IMR-90 (cell line): ENCODE measurements at regions not wholly inside any gene's neighbourhood (a gene's known extent, or its start where the extent isn't known, plus 50 kb on each side); places are given as distances from the start of the nearest gene placed in this dataset.

Source experiments
- ATAC-seq: fragments of 200-7000 bp; cut with Tn5 transposase; 2 replicates; pipeline ENCODE4 v1.9.1; 2020; ENCODE audit warnings: low read depth, mild to moderate bottlenecking, moderate library complexity
- BruUV-seq: library from RNA; stranded (reverse); fragments of 400-500 nt; replicated peaks from 2 replicates; lab custom pipeline; 2021; lab: Mats Ljungman, UMichigan
- CTCF ChIA-PET: fragments of 300-600 bp; formaldehyde crosslinking; extraction: SDS; loops from one replicate; lab custom pipeline; 2021; ENCODE audit warnings: antibody characterized with exemption; lab: Yijun Ruan, JAX
- POLR2A ChIA-PET: fragments of 300-600 bp; sonication (Branson Sonifier 250); formaldehyde crosslinking; loops from one replicate; lab custom pipeline; 2022; ENCODE audit warnings: antibody characterized with exemption; ENCODE audit not compliant: unreplicated experiment; lab: Charles Lee
- DNase-seq: peaks from one replicate; pipeline ENCODE4 v3.0.0; 2013
- H2AFZ ChIP-seq: replicated peaks from 2 replicates; pipeline ENCODE3; 2013; ENCODE audit warnings: low read length, mild to moderate bottlenecking; ENCODE audit not compliant: poor library complexity
- H2AK5ac ChIP-seq: 2 replicates; pipeline ENCODE4 v1.6.1; 2013; ENCODE audit warnings: low read depth, low read length, inconsistent platforms
- H2AK9ac ChIP-seq: replicated peaks from 2 replicates; pipeline ENCODE3; 2013; ENCODE audit warnings: mild to moderate bottlenecking, low read depth, low read length, moderate library complexity; ENCODE audit not compliant: poor library complexity
- H2BK120ac ChIP-seq: 2 replicates; pipeline ENCODE4 v1.6.1; 2013; ENCODE audit warnings: low read depth, low read length, inconsistent platforms
- H2BK15ac ChIP-seq: 3 replicates; pipeline ENCODE4 v1.6.1; 2013; ENCODE audit warnings: low read depth, low read length, inconsistent platforms
- H2BK20ac ChIP-seq: 2 replicates; pipeline ENCODE4 v1.6.1; 2013; ENCODE audit warnings: low read depth, mild to moderate bottlenecking, inconsistent platforms, low read length, moderate library complexity
- H2BK5ac ChIP-seq: 2 replicates; pipeline ENCODE4 v1.6.1; 2013; ENCODE audit warnings: mild to moderate bottlenecking, low read depth, low read length, inconsistent platforms; ENCODE audit not compliant: poor library complexity, severe bottlenecking
- H3K14ac ChIP-seq: replicated peaks from 2 replicates; pipeline ENCODE4 v1.6.1; 2013; ENCODE audit warnings: low read depth, low read length, inconsistent platforms
- H3K18ac ChIP-seq: 2 replicates; pipeline ENCODE4 v1.6.1; 2013; ENCODE audit warnings: low read depth, low read length, control low read depth
- H3K23ac ChIP-seq: 2 replicates; pipeline ENCODE4 v1.6.1; 2013; ENCODE audit warnings: low read depth, low read length, inconsistent platforms
- H3K27ac ChIP-seq: 2 replicates; pipeline ENCODE4 v1.5.1; 2013; ENCODE audit warnings: mild to moderate bottlenecking, control low read depth, low read length; ENCODE audit not compliant: insufficient read depth
- H3K27me3 ChIP-seq: 2 replicates; pipeline ENCODE4 v1.6.1; 2013; ENCODE audit warnings: low read length; ENCODE audit not compliant: control insufficient read depth, insufficient read depth
- H3K36me3 ChIP-seq: 2 replicates; pipeline ENCODE4 v1.6.1; 2013; ENCODE audit warnings: low read length, mixed read lengths; ENCODE audit not compliant: control insufficient read depth, insufficient read depth
- H3K4ac ChIP-seq: 2 replicates; pipeline ENCODE4 v1.6.1; 2013; ENCODE audit warnings: low read depth, low read length, inconsistent platforms
- H3K4me1 ChIP-seq: 2 replicates; pipeline ENCODE4 v1.6.1; 2013; ENCODE audit warnings: low read length, mixed read lengths; ENCODE audit not compliant: control insufficient read depth, insufficient read depth
- H3K4me2 ChIP-seq: 2 replicates; pipeline ENCODE4 v1.6.1; 2013; ENCODE audit warnings: low read depth, mild to moderate bottlenecking, control low read depth, low read length, moderate library complexity
- H3K4me3 ChIP-seq: 2 replicates; pipeline ENCODE4 v1.5.1; 2013; ENCODE audit warnings: low read depth, mild to moderate bottlenecking, control low read depth, low read length, moderate library complexity; ENCODE audit not compliant: insufficient read depth
- H3K56ac ChIP-seq: 2 replicates; pipeline ENCODE4 v1.6.1; 2013; ENCODE audit warnings: low read length, inconsistent platforms; ENCODE audit not compliant: insufficient read depth; ENCODE audit errors: extremely low read depth
- H3K79me1 ChIP-seq, 2 experiments: 2 replicates each; pipeline ENCODE4 v1.6.1; 2013; ENCODE audit warnings: low read length in 2 of 2, inconsistent platforms in 1 of 2, low read depth in 1 of 2
- H3K9ac ChIP-seq: 2 replicates; pipeline ENCODE4 v1.6.1; 2013; ENCODE audit warnings: low read depth, low read length, control low read depth
- H3K9me1 ChIP-seq: 2 replicates; pipeline ENCODE4 v1.6.1; 2013; ENCODE audit warnings: low read length, inconsistent platforms; ENCODE audit not compliant: insufficient read depth
- H3K9me3 ChIP-seq: 2 replicates; pipeline ENCODE4 v1.6.1; 2013; ENCODE audit warnings: low read length; ENCODE audit not compliant: control insufficient read depth, insufficient read depth
- H4K20me1 ChIP-seq: 2 replicates; pipeline ENCODE4 v1.6.1; 2013; ENCODE audit warnings: low read length, inconsistent platforms; ENCODE audit not compliant: insufficient read depth
- H4K5ac ChIP-seq: 2 replicates; pipeline ENCODE4 v1.6.1; 2013; ENCODE audit warnings: mild to moderate bottlenecking, low read depth, low read length, control low read depth
- H4K8ac ChIP-seq, 2 experiments: 2 replicates each; pipeline ENCODE4 v1.6.1; 2013; ENCODE audit warnings: low read depth in 2 of 2, low read length in 2 of 2, control low read depth in 1 of 2, inconsistent platforms in 1 of 2
- H4K91ac ChIP-seq: 2 replicates; pipeline ENCODE4 v1.6.1; 2013; ENCODE audit warnings: low read depth, low read length, inconsistent platforms; ENCODE audit not compliant: insufficient read depth
- BHLHE40 ChIP-seq: fragments of 150-350 bp; IDR thresholded peaks from 2 replicates; pipeline ENCODE4 v1.6.1; 2016; ENCODE audit warnings: mild to moderate bottlenecking, low read depth, low read length
- CEBPB ChIP-seq: IDR thresholded peaks from 2 replicates; pipeline ENCODE4 v1.6.1; 2012; ENCODE audit warnings: low read depth, low read length, improper control_type of control experiment
- CHD1 ChIP-seq: IDR thresholded peaks from 2 replicates; pipeline ENCODE4 v1.6.1; 2012; ENCODE audit warnings: low read depth, low read length, improper control_type of control experiment
- FOS ChIP-seq: fragments of 150-350 bp; IDR thresholded peaks from 2 replicates; pipeline ENCODE4 v1.6.1; 2016; ENCODE audit warnings: low read depth, low read length
- MAZ ChIP-seq: IDR thresholded peaks from 2 replicates; pipeline ENCODE4 v1.6.1; 2012; ENCODE audit warnings: low read depth, mild to moderate bottlenecking, low read length, improper control_type of control experiment, moderate library complexity, borderline replicate concordance
- MXI1 ChIP-seq: IDR thresholded peaks from 2 replicates; pipeline ENCODE4 v1.6.1; 2012; ENCODE audit warnings: low read depth, mild to moderate bottlenecking, low read length, moderate library complexity, borderline replicate concordance
- NFE2L2 ChIP-seq: fragments of 150-350 bp; IDR thresholded peaks from 2 replicates; pipeline ENCODE4 v1.6.1; 2016; ENCODE audit warnings: low read depth, mild to moderate bottlenecking, low read length
- RAD21 ChIP-seq: IDR thresholded peaks from 2 replicates; pipeline ENCODE4 v1.6.1; 2012; ENCODE audit warnings: low read length, improper control_type of control experiment
- RFX5 ChIP-seq: IDR thresholded peaks from 2 replicates; pipeline ENCODE4 v1.8.0; 2012; ENCODE audit warnings: low read depth, mild to moderate bottlenecking, low read length, moderate library complexity
- SMC3 ChIP-seq: fragments of 150-350 bp; IDR thresholded peaks from 2 replicates; pipeline ENCODE4 v1.6.1; 2016; ENCODE audit warnings: low read depth, mild to moderate bottlenecking, antibody characterized with exemption, low read length, moderate library complexity
- WGBS, 2 experiments: methylation state at CpG; one replicate each; pipeline versions ENCODE4 v1.1.5 to v1.1.7; 2013; ENCODE audit warnings: missing lambda C conversion rate in 2 of 2; ENCODE audit not compliant: insufficient read length in 1 of 2; ENCODE audit errors: extremely low coverage in 2 of 2; 5-methylcytosine and 5-hydroxymethylcytosine counted together
- dilution Hi-C: fragments of 300-500 bp; cut with HindIII; formaldehyde crosslinking; loops from one replicate; pipeline ENCODE4 v1.14.3; 2018; ENCODE audit warnings: low sequenced_read_pairs; ENCODE audit not compliant: unreplicated experiment
- in situ Hi-C: fragments of 300-500 bp; cut with MboI; formaldehyde crosslinking; loops from 3 replicates; pipeline ENCODE4 v1.14.3; 2019; ENCODE audit warnings: low sequenced_read_pairs, inconsistent platforms, mixed read lengths
- intact Hi-C: fragments of 100-400 bp; cut with micrococcal nuclease; formaldehyde crosslinking; loops from 2 replicates; pipeline ENCODE4 v1.10.0; 2022
- TF ChIP-seq, protein P1 (sequence below): fragments of 150-350 bp; IDR thresholded peaks from 2 replicates; pipeline ENCODE4 v1.6.1; 2016; ENCODE audit warnings: low read depth, mild to moderate bottlenecking, low read length, moderate library complexity, borderline replicate concordance
- TF ChIP-seq, protein P2 (sequence below): conservative IDR thresholded peaks from 2 replicates; pipeline ENCODE4 v1.5.1; 2012; ENCODE audit warnings: mild to moderate bottlenecking, low read depth, low read length, improper control_type of control experiment

DNA sequence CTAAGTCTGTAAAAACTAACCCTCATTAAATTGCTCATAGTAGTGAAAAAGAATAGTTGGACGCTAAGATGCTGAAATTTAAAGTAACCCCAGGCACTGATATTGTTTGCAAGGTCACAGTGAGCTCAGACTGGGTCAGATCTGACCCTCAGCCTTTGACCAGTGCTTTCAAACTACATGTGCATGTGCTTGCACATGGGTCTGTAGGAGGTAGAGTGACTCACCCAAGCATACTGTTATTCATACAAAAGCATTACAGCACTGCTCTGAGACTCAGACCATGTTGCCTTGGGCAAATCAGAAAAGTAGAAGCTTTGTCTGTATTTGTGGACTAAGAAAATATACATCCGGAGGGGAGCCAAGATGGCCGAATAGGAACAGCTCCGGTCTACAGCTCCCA lies 326.4 kb upstream of the MARCKS start:
- H3K79me1 ChIP-seq, result no peaks in the 10 kb centered on the region
- H2BK120ac ChIP-seq, result no peak overlapping the region
- no peaks in the 10 kb centered on the region for H3K36me3 ChIP-seq
- no peak overlapping the region for H4K91ac ChIP-seq
- H3K4ac ChIP-seq, result no peak overlapping the region
- no peak overlapping the region for H4K5ac ChIP-seq
- dilution Hi-C loops (no loop called here), intact Hi-C loops (no loop called here), in situ Hi-C loops (no loop called here)
- H3K9ac ChIP-seq, result no peak overlapping the region
- H3K9me3 ChIP-seq, result no peaks in the 10 kb centered on the region
- WGBS, 2 experiments, result no CpG with 5 or more reads among the region's 4 CpGs
- H2AK9ac ChIP-seq, result no peak overlapping the region
- ATAC-seq (peak; percentile 99), DNase-seq (peak; percentile 92)
- no peaks in the 10 kb centered on the region for H4K20me1 ChIP-seq
- H3K4me1 ChIP-seq, result no peaks in the 10 kb centered on the region
- no peak overlapping the region for H4K8ac ChIP-seq
- no peak overlapping the region for H3K23ac ChIP-seq
- peak; percentile 69 for TF ChIP-seq BHLHE40
- peak; percentile 61; the same call in 1 of the 2 replicates for TF ChIP-seq FOS
- TF ChIP-seq, protein P1, sequence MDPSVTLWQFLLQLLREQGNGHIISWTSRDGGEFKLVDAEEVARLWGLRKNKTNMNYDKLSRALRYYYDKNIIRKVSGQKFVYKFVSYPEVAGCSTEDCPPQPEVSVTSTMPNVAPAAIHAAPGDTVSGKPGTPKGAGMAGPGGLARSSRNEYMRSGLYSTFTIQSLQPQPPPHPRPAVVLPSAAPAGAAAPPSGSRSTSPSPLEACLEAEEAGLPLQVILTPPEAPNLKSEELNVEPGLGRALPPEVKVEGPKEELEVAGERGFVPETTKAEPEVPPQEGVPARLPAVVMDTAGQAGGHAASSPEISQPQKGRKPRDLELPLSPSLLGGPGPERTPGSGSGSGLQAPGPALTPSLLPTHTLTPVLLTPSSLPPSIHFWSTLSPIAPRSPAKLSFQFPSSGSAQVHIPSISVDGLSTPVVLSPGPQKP, result no peak
- TF ChIP-seq RAD21, result no peak
- no peak for TF ChIP-seq RFX5
- TF ChIP-seq MAZ, result no peak
- no peak for TF ChIP-seq CHD1
- 0 out of 2 replicates have a peak, but pooled peaks have one; percentile 13 for TF ChIP-seq CEBPB
- peak; percentile 80; the same call in 1 of the 2 replicates for TF ChIP-seq MXI1
- TF ChIP-seq SMC3, result no peak
- TF ChIP-seq, protein P2, sequence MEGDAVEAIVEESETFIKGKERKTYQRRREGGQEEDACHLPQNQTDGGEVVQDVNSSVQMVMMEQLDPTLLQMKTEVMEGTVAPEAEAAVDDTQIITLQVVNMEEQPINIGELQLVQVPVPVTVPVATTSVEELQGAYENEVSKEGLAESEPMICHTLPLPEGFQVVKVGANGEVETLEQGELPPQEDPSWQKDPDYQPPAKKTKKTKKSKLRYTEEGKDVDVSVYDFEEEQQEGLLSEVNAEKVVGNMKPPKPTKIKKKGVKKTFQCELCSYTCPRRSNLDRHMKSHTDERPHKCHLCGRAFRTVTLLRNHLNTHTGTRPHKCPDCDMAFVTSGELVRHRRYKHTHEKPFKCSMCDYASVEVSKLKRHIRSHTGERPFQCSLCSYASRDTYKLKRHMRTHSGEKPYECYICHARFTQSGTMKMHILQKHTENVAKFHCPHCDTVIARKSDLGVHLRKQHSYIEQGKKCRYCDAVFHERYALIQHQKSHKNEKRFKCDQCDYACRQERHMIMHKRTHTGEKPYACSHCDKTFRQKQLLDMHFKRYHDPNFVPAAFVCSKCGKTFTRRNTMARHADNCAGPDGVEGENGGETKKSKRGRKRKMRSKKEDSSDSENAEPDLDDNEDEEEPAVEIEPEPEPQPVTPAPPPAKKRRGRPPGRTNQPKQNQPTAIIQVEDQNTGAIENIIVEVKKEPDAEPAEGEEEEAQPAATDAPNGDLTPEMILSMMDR, result no peak
- TF ChIP-seq NFE2L2, result no peak
- no peak overlapping the region for H3K18ac ChIP-seq
- no peak overlapping the region for H3K4me2 ChIP-seq
- H2AK5ac ChIP-seq, result no peak overlapping the region
- no peaks in the 10 kb centered on the region for H3K27me3 ChIP-seq
- no peak overlapping the region for H3K14ac ChIP-seq
- H2AFZ ChIP-seq, result peak overlapping the region; percentile 39
- no TSS peak for BruUV-seq
- no peaks in the 10 kb centered on the region for H3K9me1 ChIP-seq
- H3K4me3 ChIP-seq, result no peak overlapping the region
- H3K56ac ChIP-seq, result no peak overlapping the region
- H2BK15ac ChIP-seq, result no peak overlapping the region
- H3K27ac ChIP-seq, result no peak overlapping the region
- no peak overlapping the region for H2BK5ac ChIP-seq
- CTCF ChIA-PET, result interaction anchor here (0.6 kb wide), 1 partner anchor 65 kb away, joined by 3 read pairs; no protein-coding TSS in a partner anchor
- POLR2A ChIA-PET, result interaction anchor here (0.5 kb wide), 1 partner anchor 15 kb away, joined by 3 read pairs; no protein-coding TSS in a partner anchor
- H2BK20ac ChIP-seq, result no peak overlapping the region
